Stimulated activated naive CD8-positive, alpha-beta T cell treated with anti-CD3 and anti-CD28 coated beads, Interleukin-15, Interleukin-2, amounts not matched to agents 100 ng/mL and 50 ng/mL, for 24 hours (primary cell): ENCODE measurements at regions not wholly inside any gene's neighbourhood (a gene's known extent, or its start where the extent isn't known, plus 50 kb on each side); places are given as distances from the start of the nearest gene placed in this dataset.
"Not testable (repeated sequence)": the region's sequence is repeated elsewhere in the genome, so short reads cannot be mapped to it uniquely, and the experiment has no call there.

ENCODE experiments used
- H3K27ac Mint-ChIP-seq: one replicate; pipeline ENCODE4 v1.8.0; 2021; ENCODE audit warnings: mild to moderate bottlenecking, mixed read lengths
- H3K27me3 Mint-ChIP-seq: one replicate; pipeline ENCODE4 v1.8.0; 2021; ENCODE audit warnings: mixed read lengths
- H3K36me3 Mint-ChIP-seq: one replicate; pipeline ENCODE4 v1.8.0; 2021; ENCODE audit warnings: low read depth, mixed read lengths
- H3K4me1 Mint-ChIP-seq: one replicate; pipeline ENCODE4 v1.8.0; 2021; ENCODE audit warnings: low read depth, mixed read lengths
- H3K4me3 Mint-ChIP-seq: one replicate; pipeline ENCODE4 v1.8.0; 2021; ENCODE audit warnings: mild to moderate bottlenecking, mixed read lengths
- H3K9me3 Mint-ChIP-seq: one replicate; pipeline ENCODE4 v1.8.0; 2021; ENCODE audit warnings: mixed read lengths

DNA sequence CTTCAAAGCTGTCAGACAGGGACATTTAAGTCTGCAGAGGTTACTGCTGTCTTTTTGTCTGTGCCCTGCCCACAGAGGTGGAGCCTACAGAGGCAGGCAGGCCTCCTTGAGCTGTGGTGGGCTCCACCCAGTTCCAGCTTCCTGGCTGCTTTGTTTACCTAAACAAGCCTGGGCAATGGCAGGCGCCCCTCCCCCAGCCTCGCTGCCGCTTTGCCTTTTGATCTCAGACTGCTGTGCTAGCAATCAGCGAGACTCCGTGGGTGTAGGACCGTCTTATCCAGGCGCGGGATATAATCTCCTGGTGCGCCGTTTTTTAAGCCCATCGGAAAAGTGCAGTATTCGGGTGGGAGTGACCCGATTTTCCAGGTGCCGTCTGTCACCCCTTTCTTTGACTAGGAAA is 773.5 kb downstream of the KCNJ3 start:
- peaks cover 11% of the 10 kb centered on the region for H3K9me3 Mint-ChIP-seq
- not testable (repeated sequence) for H3K4me3 Mint-ChIP-seq, H3K4me1 Mint-ChIP-seq, H3K36me3 Mint-ChIP-seq, H3K27me3 Mint-ChIP-seq, H3K27ac Mint-ChIP-seq

GRCh38 chr2:155456222-155456621 is 757.7 kb downstream of the KCNJ3 start:
- no peaks in the 10 kb centered on the region for H3K36me3 Mint-ChIP-seq
- peaks cover 3% of the 10 kb centered on the region for H3K9me3 Mint-ChIP-seq
- H3K4me1 Mint-ChIP-seq = no peaks in the 10 kb centered on the region
- no peaks in the 10 kb centered on the region for H3K27me3 Mint-ChIP-seq
- H3K4me3 Mint-ChIP-seq = no peak overlapping the region
- no peak overlapping the region for H3K27ac Mint-ChIP-seq

- no peak overlapping the region for H3K4me3 Mint-ChIP-seq
- H3K4me1 Mint-ChIP-seq = no peaks in the 10 kb centered on the region
- H3K27me3 Mint-ChIP-seq = no peaks in the 10 kb centered on the region
- peaks cover 19% of the 10 kb centered on the region for H3K9me3 Mint-ChIP-seq
- no peak overlapping the region for H3K27ac Mint-ChIP-seq
- no peaks in the 10 kb centered on the region for H3K36me3 Mint-ChIP-seq
These were observed 744.4 kb downstream of the KCNJ3 start for GRCh38 chr2:155442755-155443372.

GRCh38 chr2:155442088-155442487 is 743.6 kb downstream of the KCNJ3 start:
- no peaks in the 10 kb centered on the region for H3K27me3 Mint-ChIP-seq
- no peaks in the 10 kb centered on the region for H3K36me3 Mint-ChIP-seq
- no peak overlapping the region for H3K4me3 Mint-ChIP-seq
- H3K4me1 Mint-ChIP-seq = no peaks in the 10 kb centered on the region
- H3K27ac Mint-ChIP-seq = no peak overlapping the region
- H3K9me3 Mint-ChIP-seq = peaks cover 19% of the 10 kb centered on the region

DNA sequence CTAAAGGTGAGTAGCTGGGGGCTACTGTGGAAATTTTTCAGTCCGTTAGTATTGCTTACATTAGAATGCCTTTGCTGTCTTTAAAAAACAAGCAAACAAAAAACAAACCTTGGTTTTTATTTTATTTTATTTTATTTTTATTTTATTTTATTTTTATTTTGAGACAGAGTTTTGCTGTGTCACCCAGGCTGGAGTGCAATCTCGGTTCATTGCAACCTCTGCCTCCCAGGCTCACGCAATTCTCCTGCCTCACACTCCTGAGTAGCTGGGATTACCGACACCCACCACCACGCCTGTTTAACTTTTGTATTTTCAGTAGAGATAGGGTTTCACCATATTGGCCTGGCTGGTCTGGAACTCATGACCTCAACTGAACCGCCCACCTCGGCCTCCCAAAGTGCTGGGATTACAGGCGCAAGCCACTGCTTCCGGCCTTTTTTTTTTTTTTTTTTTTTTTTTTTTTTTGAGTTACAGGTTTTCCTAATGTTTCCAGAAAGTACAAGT is 732.6 kb downstream of the KCNJ3 start:
- H3K27me3 Mint-ChIP-seq = no peaks in the 10 kb centered on the region
- no peak overlapping the region for H3K4me3 Mint-ChIP-seq
- H3K4me1 Mint-ChIP-seq = no peaks in the 10 kb centered on the region
- H3K27ac Mint-ChIP-seq = no peak overlapping the region
- peaks cover 13% of the 10 kb centered on the region for H3K9me3 Mint-ChIP-seq
- H3K36me3 Mint-ChIP-seq = no peaks in the 10 kb centered on the region

DNA sequence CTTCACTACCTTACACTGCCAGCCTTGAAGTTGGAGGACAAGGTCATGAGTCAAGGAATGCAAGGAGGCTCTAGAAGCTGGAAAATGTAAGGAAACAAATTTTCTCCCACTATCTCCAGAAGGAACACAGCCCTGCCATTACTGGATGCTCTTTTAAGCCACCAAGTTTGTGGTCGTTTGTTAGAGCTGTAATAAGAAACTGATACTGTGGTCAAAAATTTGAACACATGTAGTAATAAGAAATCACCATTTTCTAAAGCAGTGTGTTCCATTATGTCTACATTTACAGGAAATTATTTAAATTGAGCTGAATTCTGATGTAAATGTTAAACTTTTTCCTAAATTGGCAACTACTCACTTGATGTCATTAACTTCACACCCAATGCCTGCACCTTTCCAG is 729.0 kb downstream of the KCNJ3 start:
- Mint-ChIP-seq H3K27me3 (no peaks in the 10 kb centered on the region), H3K36me3 (no peaks in the 10 kb centered on the region)

GRCh38 chr2:155424518-155424917 is 726.0 kb downstream of the KCNJ3 start:
- H3K27me3 Mint-ChIP-seq = no peaks in the 10 kb centered on the region
- H3K4me3 Mint-ChIP-seq = no peak overlapping the region
- H3K36me3 Mint-ChIP-seq = no peaks in the 10 kb centered on the region
- peaks cover 4% of the 10 kb centered on the region for H3K9me3 Mint-ChIP-seq
- no peak overlapping the region for H3K27ac Mint-ChIP-seq
- no peaks in the 10 kb centered on the region for H3K4me1 Mint-ChIP-seq

More for the DNA sequence above, 729.0 kb downstream of the KCNJ3 start:
- Mint-ChIP-seq H3K4me3 (no peak overlapping the region), H3K27ac (no peak overlapping the region), H3K4me1 (no peaks in the 10 kb centered on the region), H3K9me3 (peaks cover 7% of the 10 kb centered on the region)

- H3K4me3 Mint-ChIP-seq = no peak overlapping the region
- peaks cover 4% of the 10 kb centered on the region for H3K9me3 Mint-ChIP-seq
- no peaks in the 10 kb centered on the region for H3K27me3 Mint-ChIP-seq
- H3K4me1 Mint-ChIP-seq = no peaks in the 10 kb centered on the region
- H3K27ac Mint-ChIP-seq = no peak overlapping the region
- no peaks in the 10 kb centered on the region for H3K36me3 Mint-ChIP-seq
These were observed 720.3 kb downstream of the KCNJ3 start for GRCh38 chr2:155418753-155419152.

DNA sequence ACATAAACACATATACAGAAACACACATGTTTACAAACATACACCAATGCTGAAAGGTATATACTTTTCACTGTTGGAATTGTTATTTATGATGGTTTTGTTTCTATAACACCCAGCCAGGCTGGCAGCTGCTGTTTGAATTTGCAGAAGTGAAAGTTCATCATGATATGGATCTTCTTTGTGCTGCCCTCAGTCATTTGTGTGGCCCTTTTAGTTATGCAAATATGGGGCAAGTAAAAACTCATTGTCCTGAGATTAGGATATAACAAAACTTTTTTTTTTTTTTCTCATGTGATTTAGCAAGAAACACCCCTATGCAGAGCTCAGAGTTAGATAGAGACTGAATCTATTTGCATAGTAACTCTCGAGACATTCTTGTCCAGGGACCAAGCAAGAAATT is 714.1 kb downstream of the KCNJ3 start:
- Mint-ChIP-seq H3K36me3 (no peaks in the 10 kb centered on the region), H3K9me3 (peaks cover 4% of the 10 kb centered on the region), H3K27ac (no peak overlapping the region), H3K4me1 (no peaks in the 10 kb centered on the region), H3K4me3 (no peak overlapping the region), H3K27me3 (no peaks in the 10 kb centered on the region)

DNA sequence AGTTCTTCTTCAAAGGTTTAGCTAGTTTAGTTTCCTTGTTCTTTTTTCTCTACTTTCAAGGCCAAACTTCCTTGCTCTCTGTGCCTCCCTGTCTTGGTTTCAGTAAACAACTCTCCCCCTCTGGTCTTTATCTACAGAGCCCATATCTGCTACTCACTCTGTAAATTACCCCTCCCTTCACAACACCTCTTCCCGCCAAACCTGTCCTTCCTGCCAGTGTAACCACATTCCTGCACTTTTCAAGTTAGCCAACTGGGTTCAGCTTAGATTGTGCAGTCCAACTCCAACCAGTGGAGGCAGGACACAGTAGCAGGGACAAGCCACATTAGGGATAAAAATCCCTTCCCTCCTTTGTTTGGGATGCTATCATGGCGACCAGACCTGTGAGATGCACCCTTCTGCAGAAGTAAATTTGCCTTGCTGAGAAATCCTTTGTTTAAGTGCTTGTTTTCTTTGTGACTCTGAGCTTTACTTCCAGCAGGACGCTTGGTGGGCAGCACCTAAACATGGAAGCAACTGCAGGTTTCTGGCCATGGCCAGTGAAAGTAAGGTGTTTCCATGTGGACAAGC is 706.0 kb downstream of the KCNJ3 start:
- Mint-ChIP-seq H3K4me3 (no peak overlapping the region), H3K27me3 (no peaks in the 10 kb centered on the region), H3K9me3 (peaks cover 22% of the 10 kb centered on the region), H3K36me3 (no peaks in the 10 kb centered on the region), H3K27ac (no peak overlapping the region), H3K4me1 (no peaks in the 10 kb centered on the region)

DNA sequence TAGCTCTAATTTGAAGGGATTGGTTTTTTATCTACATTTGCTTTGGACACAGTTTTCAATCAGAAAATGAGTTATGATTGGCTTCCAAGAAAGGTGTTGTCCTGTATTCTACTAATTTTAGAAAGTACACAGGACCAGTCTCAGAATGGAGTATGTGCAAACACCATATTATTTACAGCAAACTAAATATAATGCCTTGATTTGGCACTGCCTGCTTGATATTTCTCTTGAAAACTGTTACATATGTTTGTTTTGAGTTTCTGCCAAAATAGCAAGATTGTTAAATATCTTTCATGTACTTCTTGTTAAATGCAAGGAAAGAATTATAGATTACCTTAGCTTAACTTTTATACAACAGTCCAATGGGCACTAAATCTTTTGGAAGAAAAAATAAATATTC is 694.9 kb downstream of the KCNJ3 start:
- no peaks in the 10 kb centered on the region for H3K4me1 Mint-ChIP-seq
- peaks cover 5% of the 10 kb centered on the region for H3K9me3 Mint-ChIP-seq
- no peaks in the 10 kb centered on the region for H3K27me3 Mint-ChIP-seq
- H3K27ac Mint-ChIP-seq = no peak overlapping the region
- no peak overlapping the region for H3K4me3 Mint-ChIP-seq
- no peaks in the 10 kb centered on the region for H3K36me3 Mint-ChIP-seq

GRCh38 chr2:155391613-155392130 is 693.2 kb downstream of the KCNJ3 start:
- H3K9me3 Mint-ChIP-seq = no peaks in the 10 kb centered on the region
- no peak overlapping the region for H3K4me3 Mint-ChIP-seq
- no peaks in the 10 kb centered on the region for H3K36me3 Mint-ChIP-seq
- H3K4me1 Mint-ChIP-seq = no peaks in the 10 kb centered on the region
- H3K27me3 Mint-ChIP-seq = peaks cover 7% of the 10 kb centered on the region
- no peak overlapping the region for H3K27ac Mint-ChIP-seq

DNA sequence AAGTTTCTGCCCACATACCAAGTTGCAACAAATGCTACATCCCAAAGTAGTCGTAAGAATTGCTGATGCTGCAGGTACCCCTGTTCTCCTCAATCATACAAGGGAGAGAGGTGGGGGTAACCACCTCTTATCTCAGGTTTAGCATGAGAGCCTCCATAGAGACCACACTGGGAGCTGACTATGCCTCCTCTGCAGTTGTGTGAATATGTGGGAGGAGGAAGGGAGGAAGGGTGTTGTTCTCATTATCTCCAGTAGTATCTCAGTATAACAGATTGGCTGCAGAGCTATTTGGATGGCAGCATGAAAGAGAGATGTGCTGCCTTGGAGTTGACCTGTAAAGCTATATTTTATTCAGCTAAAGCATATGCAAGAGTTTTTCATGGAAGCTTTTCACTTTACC is 690.7 kb downstream of the KCNJ3 start:
- H3K4me3 Mint-ChIP-seq = no peak overlapping the region
- no peaks in the 10 kb centered on the region for H3K36me3 Mint-ChIP-seq
- H3K4me1 Mint-ChIP-seq = no peaks in the 10 kb centered on the region
- H3K27me3 Mint-ChIP-seq = peaks cover 7% of the 10 kb centered on the region
- H3K27ac Mint-ChIP-seq = no peak overlapping the region
- no peaks in the 10 kb centered on the region for H3K9me3 Mint-ChIP-seq

- Mint-ChIP-seq H3K4me1 (no peaks in the 10 kb centered on the region), H3K27ac (no peak overlapping the region), H3K4me3 (no peak overlapping the region), H3K36me3 (no peaks in the 10 kb centered on the region), H3K9me3 (no peaks in the 10 kb centered on the region), H3K27me3 (peaks cover 11% of the 10 kb centered on the region)
These were observed 686.1 kb downstream of the KCNJ3 start for GRCh38 chr2:155384555-155385123.

- Mint-ChIP-seq H3K4me1 (no peaks in the 10 kb centered on the region), H3K9me3 (no peaks in the 10 kb centered on the region), H3K4me3 (no peak overlapping the region), H3K36me3 (no peaks in the 10 kb centered on the region), H3K27ac (no peak overlapping the region), H3K27me3 (peaks cover 9% of the 10 kb centered on the region)
These were observed 684.3 kb downstream of the KCNJ3 start for GRCh38 chr2:155382776-155383175.
